Neural cell (in vitro differentiated cells): ENCODE measurements at regions not wholly inside any gene's neighbourhood (a gene's known extent, or its start where the extent isn't known, plus 50 kb on each side); places are given as distances from the start of the nearest gene placed in this dataset.

Experiments
- H2AFZ ChIP-seq: fragments of 200-600, 300-800 bp; sonication (generic), shearing (Covaris generic); 2 replicates; pipeline ENCODE4 v1.6.0; 2014; ENCODE audit warnings: low read depth, mild to moderate bottlenecking, antibody characterized with exemption, low read length, moderate library complexity
- H3F3A ChIP-seq: fragments of 200-600 bp; shearing (Covaris generic); 2 replicates; pipeline ENCODE4 v1.6.1; 2016; ENCODE audit warnings: mild to moderate bottlenecking, moderate library complexity, mixed read lengths, antibody characterized with exemption, low read length; ENCODE audit not compliant: insufficient read depth, poor library complexity, severe bottlenecking
- H3K27ac ChIP-seq: fragments of 200-600, 300-800 bp; sonication (generic), shearing (Covaris generic); 2 replicates; pipeline ENCODE4 v1.5.1; 2014; ENCODE audit warnings: mild to moderate bottlenecking, low read length, moderate library complexity
- H3K27me3 ChIP-seq: fragments of 300-800, 200-600 bp; sonication (generic), shearing (Covaris generic); 2 replicates; pipeline ENCODE4 v1.6.0; 2014; ENCODE audit warnings: mild to moderate bottlenecking, low read depth, low read length, moderate library complexity; ENCODE audit not compliant: insufficient read depth
- H3K36me3 ChIP-seq: fragments of 300-800, 200-600 bp; sonication (generic), shearing (Covaris generic); 2 replicates; pipeline ENCODE4 v1.5.1; 2014; ENCODE audit warnings: mild to moderate bottlenecking, antibody characterized with exemption, low read length, moderate library complexity; ENCODE audit not compliant: insufficient read depth
- H3K4me2 ChIP-seq: fragments of 300-800, 200-600 bp; sonication (generic), shearing (Covaris generic); 2 replicates; pipeline ENCODE4 v1.6.0; 2014; ENCODE audit warnings: mild to moderate bottlenecking, low read length
- H3K4me3 ChIP-seq: fragments of 300-800, 200-600 bp; sonication (generic), shearing (Covaris generic); 2 replicates; pipeline ENCODE4 v1.5.1; 2014; ENCODE audit warnings: mild to moderate bottlenecking, low read length, moderate library complexity
- H3K79me2 ChIP-seq: fragments of 200-600 bp; shearing (Covaris generic); replicated peaks from 2 replicates; pipeline ENCODE4 v1.6.0; 2014; ENCODE audit warnings: mild to moderate bottlenecking, low read length, moderate library complexity; ENCODE audit not compliant: insufficient read depth
- H3K9ac ChIP-seq: fragments of 300-800, 200-600 bp; sonication (generic), shearing (Covaris generic); 2 replicates; pipeline ENCODE4 v1.6.1; 2016; ENCODE audit warnings: mild to moderate bottlenecking, low read length, mixed read lengths
- H3K9me2 ChIP-seq: fragments of 200-600 bp; shearing (Covaris generic); 2 replicates; pipeline ENCODE4 v1.6.1; 2016; ENCODE audit warnings: mild to moderate bottlenecking, low read length, mixed read lengths; ENCODE audit not compliant: insufficient read depth
- H3K9me3 ChIP-seq: fragments of 200-600, 300-800 bp; sonication (generic), shearing (Covaris generic); 2 replicates; pipeline ENCODE4 v1.6.1; 2016; ENCODE audit warnings: mild to moderate bottlenecking, mixed run types, low read length, moderate library complexity, mixed read lengths
- H4K20me1 ChIP-seq: fragments of 200-600 bp; shearing (Covaris generic); 2 replicates; pipeline ENCODE4 v1.6.1; 2016; ENCODE audit warnings: mild to moderate bottlenecking, mixed run types; ENCODE audit not compliant: insufficient read depth
- CTCF ChIP-seq: fragments of 450-650 bp; IDR thresholded peaks from 2 replicates; pipeline ENCODE4 v1.5.1; 2014; ENCODE audit warnings: antibody characterized with exemption, mild to moderate bottlenecking, moderate library complexity; ENCODE audit not compliant: poor library complexity, severe bottlenecking
- EP300 ChIP-seq: fragments of 450-650 bp; conservative IDR thresholded peaks from 2 replicates; pipeline ENCODE4 v1.6.1; 2014; ENCODE audit warnings: antibody characterized with exemption, mild to moderate bottlenecking, moderate library complexity; ENCODE audit not compliant: poor library complexity, severe bottlenecking
- EZH2 ChIP-seq: fragments of 200-600, 300-800 bp; shearing (Covaris generic), sonication (generic); IDR thresholded peaks from 2 replicates; pipeline ENCODE4 v1.6.1; 2014; ENCODE audit warnings: antibody characterized with exemption, low read length, borderline replicate concordance, mild to moderate bottlenecking; ENCODE audit not compliant: insufficient read depth, poor library complexity, severe bottlenecking
- MXI1 ChIP-seq: fragments of 450-650 bp; conservative IDR thresholded peaks from 2 replicates; pipeline ENCODE4 v1.6.1; 2014; ENCODE audit warnings: antibody characterized with exemption, mild to moderate bottlenecking; ENCODE audit not compliant: poor library complexity, severe bottlenecking
- POLR2AphosphoS5 ChIP-seq: IDR thresholded peaks from 2 replicates; pipeline ENCODE4 v1.6.1; 2012
- RAD21 ChIP-seq: fragments of 450-650 bp; conservative IDR thresholded peaks from 2 replicates; pipeline ENCODE4 v1.6.1; 2014; ENCODE audit warnings: antibody characterized with exemption, mild to moderate bottlenecking, moderate library complexity
- SMC3 ChIP-seq: fragments of 450-650 bp; conservative IDR thresholded peaks from 2 replicates; pipeline ENCODE4 v1.6.1; 2014; ENCODE audit warnings: antibody characterized with exemption, mild to moderate bottlenecking, moderate library complexity; ENCODE audit not compliant: poor library complexity
- TAF1 ChIP-seq: IDR thresholded peaks from 2 replicates; pipeline ENCODE4 v1.6.1; 2012; ENCODE audit warnings: low read depth
- TF ChIP-seq, protein P1 (sequence below): IDR thresholded peaks from 2 replicates; pipeline ENCODE4 v1.6.1; 2012; ENCODE audit warnings: borderline replicate concordance

GRCh38 chr15:37636736-37637135, 297.7 kb upstream of the TMCO5A start:
- H3K4me2 ChIP-seq: no peak overlapping the region
- H3K36me3 ChIP-seq: no peaks in the 10 kb centered on the region
- no peaks in the 10 kb centered on the region for H3K79me2 ChIP-seq
- no peaks in the 10 kb centered on the region for H4K20me1 ChIP-seq
- no peak overlapping the region for H3K9ac ChIP-seq
- H3K27ac ChIP-seq: no peak overlapping the region
- H2AFZ ChIP-seq: no peak overlapping the region
- no peaks in the 10 kb centered on the region for H3K27me3 ChIP-seq
- no peaks in the 10 kb centered on the region for H3K9me3 ChIP-seq
- H3K4me3 ChIP-seq: no peak overlapping the region
- TF ChIP-seq SMC3: no peak
- no peak for TF ChIP-seq TAF1
- no peak for TF ChIP-seq EP300
- TF ChIP-seq CTCF: no peak
- no peak for TF ChIP-seq POLR2AphosphoS5
- no peak for TF ChIP-seq RAD21
- no peak for TF ChIP-seq MXI1
- no peak for TF ChIP-seq EZH2
- TF ChIP-seq, protein P1, sequence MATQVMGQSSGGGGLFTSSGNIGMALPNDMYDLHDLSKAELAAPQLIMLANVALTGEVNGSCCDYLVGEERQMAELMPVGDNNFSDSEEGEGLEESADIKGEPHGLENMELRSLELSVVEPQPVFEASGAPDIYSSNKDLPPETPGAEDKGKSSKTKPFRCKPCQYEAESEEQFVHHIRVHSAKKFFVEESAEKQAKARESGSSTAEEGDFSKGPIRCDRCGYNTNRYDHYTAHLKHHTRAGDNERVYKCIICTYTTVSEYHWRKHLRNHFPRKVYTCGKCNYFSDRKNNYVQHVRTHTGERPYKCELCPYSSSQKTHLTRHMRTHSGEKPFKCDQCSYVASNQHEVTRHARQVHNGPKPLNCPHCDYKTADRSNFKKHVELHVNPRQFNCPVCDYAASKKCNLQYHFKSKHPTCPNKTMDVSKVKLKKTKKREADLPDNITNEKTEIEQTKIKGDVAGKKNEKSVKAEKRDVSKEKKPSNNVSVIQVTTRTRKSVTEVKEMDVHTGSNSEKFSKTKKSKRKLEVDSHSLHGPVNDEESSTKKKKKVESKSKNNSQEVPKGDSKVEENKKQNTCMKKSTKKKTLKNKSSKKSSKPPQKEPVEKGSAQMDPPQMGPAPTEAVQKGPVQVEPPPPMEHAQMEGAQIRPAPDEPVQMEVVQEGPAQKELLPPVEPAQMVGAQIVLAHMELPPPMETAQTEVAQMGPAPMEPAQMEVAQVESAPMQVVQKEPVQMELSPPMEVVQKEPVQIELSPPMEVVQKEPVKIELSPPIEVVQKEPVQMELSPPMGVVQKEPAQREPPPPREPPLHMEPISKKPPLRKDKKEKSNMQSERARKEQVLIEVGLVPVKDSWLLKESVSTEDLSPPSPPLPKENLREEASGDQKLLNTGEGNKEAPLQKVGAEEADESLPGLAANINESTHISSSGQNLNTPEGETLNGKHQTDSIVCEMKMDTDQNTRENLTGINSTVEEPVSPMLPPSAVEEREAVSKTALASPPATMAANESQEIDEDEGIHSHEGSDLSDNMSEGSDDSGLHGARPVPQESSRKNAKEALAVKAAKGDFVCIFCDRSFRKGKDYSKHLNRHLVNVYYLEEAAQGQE: no peak
- no peaks in the 10 kb centered on the region for H3K9me2 ChIP-seq
- H3F3A ChIP-seq: peaks cover 3% of the 10 kb centered on the region

DNA sequence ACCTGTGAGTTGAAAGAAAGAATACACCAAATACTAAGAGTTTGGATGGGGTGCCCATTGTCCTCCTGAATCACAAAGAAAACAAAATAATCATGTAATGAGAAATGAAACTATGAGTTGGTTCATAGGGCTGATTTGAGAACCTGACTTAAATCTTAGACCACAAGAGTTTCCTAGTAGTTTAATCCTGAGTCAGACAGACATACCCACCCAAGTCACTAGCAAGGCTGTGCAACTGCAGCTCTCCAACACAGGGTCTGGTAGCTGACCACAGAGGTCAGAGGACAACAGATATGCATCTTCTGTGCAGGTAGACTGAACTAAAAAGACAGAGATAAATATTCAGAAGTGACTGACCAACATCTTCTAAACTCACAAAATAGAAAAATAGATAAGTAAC, 296.3 kb upstream of the TMCO5A start:
- H2AFZ ChIP-seq: no peak overlapping the region
- H3K4me2 ChIP-seq: no peak overlapping the region
- H3K36me3 ChIP-seq: no peaks in the 10 kb centered on the region

More for the DNA sequence above, 296.3 kb upstream of the TMCO5A start:
- Histone ChIP-seq H3K27ac (no peak overlapping the region), H3K79me2 (no peaks in the 10 kb centered on the region), H3K4me3 (no peak overlapping the region), H3K9me2 (no peaks in the 10 kb centered on the region), H3K9ac (no peak overlapping the region), H3K9me3 (no peaks in the 10 kb centered on the region), H3K27me3 (no peaks in the 10 kb centered on the region), H3F3A (peaks cover 3% of the 10 kb centered on the region), H4K20me1 (no peaks in the 10 kb centered on the region)
- TF ChIP-seq SMC3: no peak
- TF ChIP-seq RAD21: no peak
- no peak for TF ChIP-seq MXI1
- no peak for TF ChIP-seq EP300
- no peak for TF ChIP-seq CTCF
